ENCODE measurements at regions not wholly inside any gene's neighbourhood (a gene's known extent, or its start where the extent isn't known, plus 50 kb on each side); places are given as distances from the start of the nearest gene placed in this dataset.

DNA sequence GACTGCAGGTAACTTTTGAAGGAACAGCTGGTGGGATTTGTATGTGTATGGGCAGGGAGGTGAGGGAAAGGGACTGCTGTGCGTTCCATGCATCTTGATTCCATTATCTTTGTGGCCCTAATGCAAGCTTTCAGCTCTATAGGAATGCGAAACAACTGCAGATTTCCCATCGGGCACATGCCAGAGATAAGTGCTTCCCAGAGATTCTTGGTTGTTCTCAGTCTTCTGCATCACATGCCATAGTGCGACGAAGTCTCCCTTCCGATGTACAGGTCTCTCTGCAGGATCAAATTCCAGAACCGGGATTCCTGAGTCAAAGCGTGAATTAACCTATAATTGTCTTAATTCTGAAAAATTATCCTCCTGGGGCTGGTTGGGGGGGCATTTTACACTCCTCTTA is 72.6 kb upstream of the NSMCE3 start:
- TF ChIP-seq, protein P1, sequence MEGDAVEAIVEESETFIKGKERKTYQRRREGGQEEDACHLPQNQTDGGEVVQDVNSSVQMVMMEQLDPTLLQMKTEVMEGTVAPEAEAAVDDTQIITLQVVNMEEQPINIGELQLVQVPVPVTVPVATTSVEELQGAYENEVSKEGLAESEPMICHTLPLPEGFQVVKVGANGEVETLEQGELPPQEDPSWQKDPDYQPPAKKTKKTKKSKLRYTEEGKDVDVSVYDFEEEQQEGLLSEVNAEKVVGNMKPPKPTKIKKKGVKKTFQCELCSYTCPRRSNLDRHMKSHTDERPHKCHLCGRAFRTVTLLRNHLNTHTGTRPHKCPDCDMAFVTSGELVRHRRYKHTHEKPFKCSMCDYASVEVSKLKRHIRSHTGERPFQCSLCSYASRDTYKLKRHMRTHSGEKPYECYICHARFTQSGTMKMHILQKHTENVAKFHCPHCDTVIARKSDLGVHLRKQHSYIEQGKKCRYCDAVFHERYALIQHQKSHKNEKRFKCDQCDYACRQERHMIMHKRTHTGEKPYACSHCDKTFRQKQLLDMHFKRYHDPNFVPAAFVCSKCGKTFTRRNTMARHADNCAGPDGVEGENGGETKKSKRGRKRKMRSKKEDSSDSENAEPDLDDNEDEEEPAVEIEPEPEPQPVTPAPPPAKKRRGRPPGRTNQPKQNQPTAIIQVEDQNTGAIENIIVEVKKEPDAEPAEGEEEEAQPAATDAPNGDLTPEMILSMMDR (conservative IDR thresholded peaks at IDR 0.05): no peak
- no peak for TF ChIP-seq ZFX (IDR thresholded peaks at IDR 0.05)

Measured in C4-2B (cell line).